LNCaP clone FGC (cell line): ENCODE measurements at regions not wholly inside any gene's neighbourhood (a gene's known extent, or its start where the extent isn't known, plus 50 kb on each side); places are given as distances from the start of the nearest gene placed in this dataset.

ENCODE experiments used
- DNase-seq: peaks from one replicate; pipeline ENCODE4 v3.0.0-alpha.2; 2011; ENCODE audit warnings: low read depth
- H3K4me3 ChIP-seq: 2 replicates; pipeline ENCODE4 v1.5.1; 2011; ENCODE audit warnings: mild to moderate bottlenecking, low read depth, low read length, control low read depth
- TF ChIP-seq, protein P1 (sequence below): IDR thresholded peaks from 2 replicates; pipeline ENCODE4 v1.5.1; 2012; ENCODE audit warnings: mild to moderate bottlenecking; ENCODE audit not compliant: control insufficient read depth, insufficient read depth; ENCODE audit errors: extremely low read depth

DNA sequence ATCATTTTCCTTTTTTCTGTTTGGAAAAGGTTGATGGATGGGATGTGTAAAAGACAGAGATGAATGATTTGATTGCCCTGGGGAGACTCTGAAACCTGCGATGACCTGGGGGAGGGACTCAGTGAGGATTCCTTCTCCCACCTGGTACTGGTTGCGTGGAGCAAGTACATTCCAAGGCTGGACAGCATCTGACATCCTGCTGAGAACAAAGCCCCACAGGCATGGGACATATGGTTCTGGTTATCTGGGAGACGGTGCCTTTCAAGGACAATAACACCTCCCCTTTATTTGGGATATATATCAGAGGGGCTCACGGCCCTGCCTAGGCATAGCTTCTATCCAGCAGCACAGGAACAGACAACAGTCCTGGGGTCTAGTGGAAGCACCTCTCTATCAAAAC is 527.8 kb downstream of the METTL15 start:
- TF ChIP-seq, protein P1, sequence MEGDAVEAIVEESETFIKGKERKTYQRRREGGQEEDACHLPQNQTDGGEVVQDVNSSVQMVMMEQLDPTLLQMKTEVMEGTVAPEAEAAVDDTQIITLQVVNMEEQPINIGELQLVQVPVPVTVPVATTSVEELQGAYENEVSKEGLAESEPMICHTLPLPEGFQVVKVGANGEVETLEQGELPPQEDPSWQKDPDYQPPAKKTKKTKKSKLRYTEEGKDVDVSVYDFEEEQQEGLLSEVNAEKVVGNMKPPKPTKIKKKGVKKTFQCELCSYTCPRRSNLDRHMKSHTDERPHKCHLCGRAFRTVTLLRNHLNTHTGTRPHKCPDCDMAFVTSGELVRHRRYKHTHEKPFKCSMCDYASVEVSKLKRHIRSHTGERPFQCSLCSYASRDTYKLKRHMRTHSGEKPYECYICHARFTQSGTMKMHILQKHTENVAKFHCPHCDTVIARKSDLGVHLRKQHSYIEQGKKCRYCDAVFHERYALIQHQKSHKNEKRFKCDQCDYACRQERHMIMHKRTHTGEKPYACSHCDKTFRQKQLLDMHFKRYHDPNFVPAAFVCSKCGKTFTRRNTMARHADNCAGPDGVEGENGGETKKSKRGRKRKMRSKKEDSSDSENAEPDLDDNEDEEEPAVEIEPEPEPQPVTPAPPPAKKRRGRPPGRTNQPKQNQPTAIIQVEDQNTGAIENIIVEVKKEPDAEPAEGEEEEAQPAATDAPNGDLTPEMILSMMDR = no peak
- H3K4me3 ChIP-seq = no peak overlapping the region
- DNase-seq = no peak

DNA sequence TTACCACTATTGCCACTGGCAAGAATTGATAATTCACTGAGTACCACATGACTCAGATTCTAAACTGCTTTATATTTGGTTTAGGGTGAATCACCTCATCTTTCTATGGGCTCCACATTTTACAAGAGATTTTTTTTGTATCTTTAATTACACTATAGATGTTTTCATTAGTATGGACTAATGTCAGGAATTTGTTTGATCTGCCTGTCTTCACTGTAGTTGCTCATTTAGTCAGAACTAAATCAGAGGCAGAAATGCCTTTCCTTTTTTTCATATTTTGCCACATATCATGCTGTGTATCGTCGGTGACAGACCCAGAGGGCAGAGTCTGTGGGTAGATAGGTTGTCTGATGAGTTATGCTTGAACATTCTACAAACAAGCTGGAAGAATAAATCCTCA is 524.1 kb downstream of the METTL15 start:
- no peak for DNase-seq
- no peak overlapping the region for H3K4me3 ChIP-seq
- TF ChIP-seq, protein P1 = no peak

DNA sequence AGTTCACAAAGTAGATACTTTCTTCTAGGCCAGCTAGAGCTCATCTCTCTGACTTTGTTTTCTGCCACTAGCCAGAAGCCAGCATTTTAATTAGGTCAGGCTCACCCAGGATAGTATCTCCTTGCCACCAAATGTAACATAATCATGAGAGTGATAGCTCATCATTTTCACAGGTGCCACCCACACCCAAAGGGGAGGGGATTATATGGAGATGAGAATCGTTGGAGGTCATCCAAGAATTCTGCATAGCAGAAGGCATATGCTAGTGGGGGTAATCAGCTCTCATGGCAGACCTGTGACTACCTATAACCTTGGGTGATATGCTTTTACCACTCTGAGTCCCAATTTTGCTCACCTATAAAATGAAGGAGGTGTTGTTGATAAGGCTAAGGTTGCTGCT is 523.0 kb downstream of the METTL15 start:
- no peak overlapping the region for H3K4me3 ChIP-seq
- TF ChIP-seq, protein P1 = no peak
- no peak for DNase-seq

DNA sequence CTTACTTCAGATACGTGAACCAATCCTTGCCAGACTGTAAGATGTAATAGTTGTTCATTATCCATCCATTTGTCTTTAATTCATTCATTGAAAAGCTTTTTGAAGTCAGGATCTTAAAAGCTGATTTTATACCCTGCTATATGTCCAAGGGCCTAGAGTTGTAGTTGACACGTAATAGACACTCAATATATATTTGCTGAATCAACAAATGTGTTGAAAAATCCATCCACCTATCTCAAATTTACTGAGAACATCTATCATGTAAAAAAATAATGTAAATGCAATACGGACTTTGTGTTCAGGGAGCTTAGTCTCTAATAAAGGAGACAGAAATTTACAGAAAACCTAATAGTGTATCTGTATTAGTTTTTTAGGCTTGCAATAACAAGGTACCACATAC is 521.0 kb downstream of the METTL15 start:
- H3K4me3 ChIP-seq = no peak overlapping the region

DNA sequence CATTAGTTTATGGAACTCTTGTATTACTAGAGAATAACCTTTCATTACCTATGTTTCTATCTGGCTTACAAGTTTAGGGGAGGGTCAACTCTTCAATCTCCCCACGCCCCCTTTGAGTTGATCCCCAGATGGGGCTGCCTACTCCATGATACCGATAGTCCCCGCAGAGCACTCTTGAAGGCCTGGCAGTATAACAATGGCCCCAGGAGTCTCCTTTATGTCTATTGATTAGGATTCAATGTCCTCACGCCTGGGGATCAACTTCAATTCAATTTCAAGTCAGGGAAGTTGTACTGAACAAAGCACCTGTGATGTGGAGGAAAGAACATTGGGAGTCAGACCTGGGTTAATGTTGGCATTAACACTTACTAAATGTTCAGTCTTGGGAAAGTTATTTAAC is 520.2 kb downstream of the METTL15 start:
- TF ChIP-seq, protein P1 = no peak
- H3K4me3 ChIP-seq = no peak overlapping the region

More for the DNA sequence above, 521.0 kb downstream of the METTL15 start:
- TF ChIP-seq, protein P1 = no peak
- no peak for DNase-seq

DNA sequence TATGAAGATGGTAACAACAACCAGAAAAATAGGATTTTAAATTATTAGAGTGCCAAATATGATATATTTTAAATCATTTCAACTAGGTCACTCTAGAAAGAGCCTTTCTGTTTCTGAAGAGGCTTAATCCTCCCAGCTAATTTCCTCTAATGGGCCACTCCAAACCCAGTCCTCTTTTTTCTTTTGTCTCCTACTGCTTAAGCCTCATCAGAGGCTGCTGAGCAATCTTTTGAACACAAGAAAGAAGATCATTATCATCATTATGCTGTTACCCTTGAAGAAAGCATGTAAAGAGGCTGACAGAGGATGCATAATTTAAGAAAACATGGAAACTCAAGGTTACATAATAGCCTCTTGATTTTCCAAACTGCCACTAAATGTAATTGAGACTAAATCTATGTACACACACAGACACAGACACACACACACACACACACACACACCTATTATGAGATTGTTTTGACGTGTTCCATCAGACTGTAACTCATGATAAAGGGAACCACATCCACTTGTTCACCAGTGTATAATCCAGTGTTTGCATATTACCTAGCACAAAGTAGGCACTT is 519.6 kb downstream of the METTL15 start:
- TF ChIP-seq, protein P1 = no peak
- no peak overlapping the region for H3K4me3 ChIP-seq
- DNase-seq = no peak

More for the DNA sequence above, 520.2 kb downstream of the METTL15 start:
- no peak for DNase-seq

DNA sequence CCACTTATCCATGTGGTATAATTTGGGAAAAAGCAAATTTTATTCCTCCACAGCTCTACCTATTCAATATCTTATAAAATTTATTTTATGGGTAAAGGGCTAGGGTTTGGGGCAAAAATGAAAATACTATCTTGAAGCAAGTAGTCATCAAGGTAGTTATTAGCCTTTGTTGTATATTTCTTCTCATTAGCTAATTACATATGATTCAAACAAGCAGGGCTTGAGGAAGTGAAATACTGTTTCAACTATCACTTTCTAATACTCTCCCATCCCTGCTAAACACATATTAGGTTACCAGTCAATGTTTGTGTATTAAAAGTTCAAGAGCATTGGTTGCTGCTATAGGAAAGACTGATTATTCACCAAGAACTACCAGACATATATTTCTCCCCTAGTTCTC is 517.3 kb downstream of the METTL15 start:
- TF ChIP-seq, protein P1 = no peak
- no peak overlapping the region for H3K4me3 ChIP-seq
- DNase-seq = no peak
